ENCODE measurements at regions not wholly inside any gene's neighbourhood (a gene's known extent, or its start where the extent isn't known, plus 50 kb on each side); places are given as distances from the start of the nearest gene placed in this dataset.

DNA sequence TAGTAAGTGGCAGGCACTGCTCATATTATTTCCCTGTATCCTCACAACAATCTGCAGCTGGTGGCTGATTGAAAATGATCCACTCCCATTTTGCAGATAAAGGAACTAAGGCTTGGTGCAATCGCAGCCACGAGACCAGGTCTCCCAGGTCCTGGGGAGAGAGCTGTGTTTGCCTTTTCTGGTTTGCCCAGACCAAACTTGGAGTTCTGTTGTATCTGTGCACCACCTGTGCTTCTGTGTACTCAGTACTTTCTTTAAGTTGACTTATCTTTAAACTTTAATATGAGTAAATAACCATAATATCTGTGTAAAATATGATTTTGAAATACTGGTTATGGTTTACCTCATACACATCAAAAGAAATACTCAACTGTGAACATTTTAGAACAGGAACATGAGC is 625.7 kb upstream of the CFAP20DC start:
- 100% methylated on average over 1 of the region's 2 CpGs for WGBS (ENCODE audit: insufficient coverage)
- H3K4me3 ChIP-seq (ENCODE audit: low read length) = no peak overlapping the region
- DNase-seq = no peak
- no peaks in the 10 kb centered on the region for H3K9me3 ChIP-seq (replicated peaks; ENCODE audit: control insufficient read depth, low read depth, low read length)
- no peaks in the 10 kb centered on the region for H3K27me3 ChIP-seq (ENCODE audit: control insufficient read depth, insufficient read depth, low read length)
- H3K36me3 ChIP-seq (ENCODE audit: control insufficient read depth, insufficient read depth, low read length) = no peaks in the 10 kb centered on the region
- H3K4me1 ChIP-seq (ENCODE audit: control insufficient read depth, insufficient read depth, low read length) = peaks cover 24% of the 10 kb centered on the region
- no peak overlapping the region for H3K27ac ChIP-seq (ENCODE audit: low read length)

DNA sequence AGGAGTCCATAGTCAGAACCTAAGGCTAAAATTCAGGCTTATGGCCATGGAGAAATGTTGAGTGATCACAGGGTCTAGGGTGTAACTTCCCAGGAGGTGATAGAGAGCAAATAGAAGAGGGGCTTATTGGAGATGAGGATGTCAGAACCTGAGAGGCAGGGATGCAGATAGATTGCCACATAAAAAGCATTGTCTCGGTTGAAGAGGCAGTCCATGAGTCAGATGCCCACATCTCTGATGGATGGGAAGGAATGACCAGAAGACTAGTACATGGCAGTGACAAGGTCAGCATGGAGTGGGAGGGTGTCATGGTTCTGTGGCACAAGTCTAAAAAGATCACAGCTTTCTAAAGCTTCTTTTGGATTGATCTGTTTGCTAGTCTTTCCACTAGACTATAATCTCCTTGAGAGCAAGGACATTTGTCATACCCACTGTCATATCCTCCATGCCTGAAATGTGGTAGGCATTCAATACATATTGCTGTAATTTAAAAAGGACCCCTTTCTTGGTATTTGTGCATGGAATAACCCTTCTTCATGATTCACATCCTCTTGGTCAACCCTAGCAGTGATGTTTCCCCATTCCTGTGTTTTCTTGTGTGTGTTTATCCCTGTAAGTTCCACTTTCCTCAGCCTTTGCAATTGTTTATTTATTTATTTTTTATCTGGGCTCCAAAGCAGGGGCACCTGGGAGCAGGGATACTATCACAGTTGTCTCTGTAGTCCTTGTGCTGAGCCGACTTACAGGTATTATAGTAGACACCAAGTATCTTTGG is 613.4 kb upstream of the CFAP20DC start:
- WGBS (ENCODE audit: insufficient coverage) = 92% methylated on average over 1 of the region's 2 CpGs
- no peak for DNase-seq
- no peaks in the 10 kb centered on the region for H3K9me3 ChIP-seq (replicated peaks; ENCODE audit: control insufficient read depth, low read depth, low read length)
- H3K4me1 ChIP-seq (ENCODE audit: control insufficient read depth, insufficient read depth, low read length) = peaks cover 6% of the 10 kb centered on the region
- no peaks in the 10 kb centered on the region for H3K27me3 ChIP-seq (ENCODE audit: control insufficient read depth, insufficient read depth, low read length)
- no peaks in the 10 kb centered on the region for H3K36me3 ChIP-seq (ENCODE audit: control insufficient read depth, insufficient read depth, low read length)
- no peak overlapping the region for H3K4me3 ChIP-seq (ENCODE audit: low read length)
- no peak overlapping the region for H3K27ac ChIP-seq (ENCODE audit: low read length)

DNA sequence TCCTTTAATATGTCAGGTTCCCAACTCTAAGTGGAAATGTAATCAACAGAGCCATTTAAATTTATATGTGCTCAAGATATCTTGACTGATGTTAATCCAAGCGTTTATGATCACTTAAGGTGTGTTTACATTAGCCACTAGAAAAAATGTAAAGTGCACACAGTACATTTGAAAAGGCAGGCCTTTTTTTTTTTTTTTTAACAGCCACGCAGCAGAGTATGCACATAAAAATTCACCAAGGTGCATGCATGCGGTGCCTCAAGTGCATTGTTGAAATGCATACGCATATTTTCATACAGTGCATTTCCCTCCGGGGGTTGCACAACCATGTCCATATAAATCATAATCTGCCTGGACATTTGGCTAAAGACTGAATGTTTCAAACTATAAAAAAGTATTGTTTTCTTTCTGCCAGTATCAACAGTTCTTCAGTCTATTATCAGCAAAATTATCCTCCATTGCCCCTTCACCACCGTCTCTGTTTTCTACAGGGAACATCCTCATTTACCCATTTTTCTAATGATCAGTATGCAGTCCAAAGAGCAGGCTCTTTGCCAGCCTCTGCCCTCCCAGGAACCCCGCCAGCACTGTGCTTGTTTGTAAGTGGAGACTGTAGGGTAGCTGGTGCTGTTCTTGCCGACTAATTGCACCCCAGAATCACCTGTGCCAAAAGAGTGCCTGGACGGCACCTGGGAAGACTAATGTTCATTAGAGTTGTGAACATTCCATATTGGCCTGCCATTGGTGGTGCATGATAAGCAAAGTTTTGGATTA is 611.2 kb upstream of the CFAP20DC start:
- Histone ChIP-seq H3K4me3 (ENCODE audit: low read length) (no peak overlapping the region), H3K4me1 (ENCODE audit: control insufficient read depth, insufficient read depth, low read length) (peaks cover 7% of the 10 kb centered on the region), H3K27ac (ENCODE audit: low read length) (no peak overlapping the region), H3K27me3 (ENCODE audit: control insufficient read depth, insufficient read depth, low read length) (no peaks in the 10 kb centered on the region), H3K9me3 (replicated peaks; ENCODE audit: control insufficient read depth, low read depth, low read length) (no peaks in the 10 kb centered on the region), H3K36me3 (ENCODE audit: control insufficient read depth, insufficient read depth, low read length) (no peaks in the 10 kb centered on the region)
- DNase-seq = no peak
- 61% methylated on average over 5 of the region's 9 CpGs for WGBS (ENCODE audit: insufficient coverage)

DNA sequence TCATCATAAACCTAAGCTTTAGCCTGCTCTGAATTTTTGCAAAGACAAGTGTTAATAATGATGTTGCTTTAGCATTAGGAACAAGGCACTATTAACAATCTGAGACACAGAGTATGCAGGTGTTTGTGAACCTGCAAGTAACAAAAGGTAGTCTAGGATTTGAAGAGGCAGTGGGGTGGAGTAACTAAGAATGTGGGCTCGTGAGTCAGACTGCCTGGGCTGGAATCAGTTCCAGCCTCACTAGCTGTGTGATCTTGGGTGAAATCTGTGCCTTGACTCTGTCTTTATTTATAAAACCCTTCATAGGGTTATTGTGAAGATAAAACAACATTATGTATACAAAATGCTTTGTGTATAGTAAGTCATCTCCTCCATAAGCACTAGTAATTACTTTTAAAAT is 610.6 kb upstream of the CFAP20DC start:
- H3K27me3 ChIP-seq (ENCODE audit: control insufficient read depth, insufficient read depth, low read length) = no peaks in the 10 kb centered on the region
- WGBS (ENCODE audit: insufficient coverage) = no CpG with 5 or more reads among the region's 1 CpG
- no peaks in the 10 kb centered on the region for H3K36me3 ChIP-seq (ENCODE audit: control insufficient read depth, insufficient read depth, low read length)
- peaks cover 11% of the 10 kb centered on the region for H3K4me1 ChIP-seq (ENCODE audit: control insufficient read depth, insufficient read depth, low read length)
- H3K9me3 ChIP-seq (replicated peaks; ENCODE audit: control insufficient read depth, low read depth, low read length) = no peaks in the 10 kb centered on the region
- no peak overlapping the region for H3K27ac ChIP-seq (ENCODE audit: low read length)
- no peak for DNase-seq
- no peak overlapping the region for H3K4me3 ChIP-seq (ENCODE audit: low read length)

DNA sequence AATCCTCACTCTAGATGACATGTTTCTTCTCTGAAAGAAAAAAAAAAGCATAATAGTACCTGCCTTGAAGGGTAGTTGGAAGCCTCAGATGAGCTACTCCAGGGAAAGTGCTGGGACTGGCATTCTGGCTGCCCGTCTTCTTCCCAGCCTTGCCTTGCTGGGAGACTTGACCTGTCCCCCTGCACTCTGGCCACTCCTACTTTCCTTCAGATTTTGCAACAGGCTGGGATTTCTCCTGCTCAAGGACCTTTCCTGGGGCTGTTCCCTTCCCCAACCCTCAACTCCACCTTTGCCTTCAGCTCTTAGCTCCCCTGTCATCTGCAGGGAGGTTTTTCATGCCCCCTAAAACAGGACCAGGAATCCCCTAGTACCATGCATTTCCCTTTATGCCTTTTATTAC is 609.9 kb upstream of the CFAP20DC start:
- Histone ChIP-seq H3K27me3 (ENCODE audit: control insufficient read depth, insufficient read depth, low read length) (no peaks in the 10 kb centered on the region), H3K27ac (ENCODE audit: low read length) (no peak overlapping the region), H3K9me3 (replicated peaks; ENCODE audit: control insufficient read depth, low read depth, low read length) (no peaks in the 10 kb centered on the region), H3K4me3 (ENCODE audit: low read length) (no peak overlapping the region), H3K4me1 (ENCODE audit: control insufficient read depth, insufficient read depth, low read length) (peaks cover 17% of the 10 kb centered on the region), H3K36me3 (ENCODE audit: control insufficient read depth, insufficient read depth, low read length) (no peaks in the 10 kb centered on the region)
- WGBS (ENCODE audit: insufficient coverage) = 71% methylated on average over 1 of the region's 1 CpG
- no peak for DNase-seq

DNA sequence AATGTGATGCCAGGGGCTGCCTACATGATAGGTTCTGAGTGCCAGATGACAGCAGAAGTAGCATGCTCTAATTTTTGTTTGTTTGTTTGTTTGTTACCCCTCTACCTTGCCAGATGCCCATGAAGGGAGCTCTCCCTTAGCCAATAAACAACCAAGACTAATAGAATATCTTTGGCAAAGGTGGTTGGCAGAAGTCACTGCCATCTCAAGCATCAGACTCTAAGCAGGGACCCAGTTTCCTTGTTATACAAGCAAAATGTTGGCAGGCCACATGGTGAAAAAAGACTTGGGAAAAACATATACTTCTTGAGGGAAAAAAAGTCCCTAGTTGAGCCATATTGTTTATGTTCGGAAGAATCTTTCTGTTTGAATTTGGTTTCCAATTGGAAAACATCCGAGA is 609.0 kb upstream of the CFAP20DC start:
- H3K4me1 ChIP-seq (ENCODE audit: control insufficient read depth, insufficient read depth, low read length) = peaks cover 23% of the 10 kb centered on the region
- H3K27me3 ChIP-seq (ENCODE audit: control insufficient read depth, insufficient read depth, low read length) = no peaks in the 10 kb centered on the region
- no peak overlapping the region for H3K27ac ChIP-seq (ENCODE audit: low read length)
- H3K36me3 ChIP-seq (ENCODE audit: control insufficient read depth, insufficient read depth, low read length) = no peaks in the 10 kb centered on the region
- 100% methylated on average over 1 of the region's 2 CpGs for WGBS (ENCODE audit: insufficient coverage)
- H3K4me3 ChIP-seq (ENCODE audit: low read length) = no peak overlapping the region
- no peaks in the 10 kb centered on the region for H3K9me3 ChIP-seq (replicated peaks; ENCODE audit: control insufficient read depth, low read depth, low read length)
- no peak for DNase-seq

DNA sequence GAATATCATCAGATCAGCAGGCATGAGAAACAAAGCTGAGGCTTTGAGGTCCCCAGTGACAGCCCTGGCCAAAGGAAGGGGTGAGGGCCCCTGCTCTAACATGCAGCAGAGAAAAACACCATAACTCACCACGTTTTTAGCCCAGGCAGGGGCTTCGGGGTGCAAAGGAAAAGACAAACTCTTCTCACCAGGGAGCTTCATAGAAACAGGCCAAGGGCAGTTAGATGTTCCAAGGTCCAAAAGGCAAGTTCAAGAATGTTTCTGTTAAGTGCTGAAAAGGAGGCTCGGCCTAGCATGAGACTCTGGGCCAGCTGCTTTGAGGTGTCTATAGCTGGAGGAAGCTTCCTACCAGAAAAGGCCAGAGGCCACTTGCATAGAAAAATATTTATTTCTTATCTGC is 608.4 kb upstream of the CFAP20DC start:
- 80% methylated on average over 1 of the region's 3 CpGs for WGBS (ENCODE audit: insufficient coverage)
- Histone ChIP-seq H3K9me3 (replicated peaks; ENCODE audit: control insufficient read depth, low read depth, low read length) (no peaks in the 10 kb centered on the region), H3K36me3 (ENCODE audit: control insufficient read depth, insufficient read depth, low read length) (no peaks in the 10 kb centered on the region), H3K27ac (ENCODE audit: low read length) (no peak overlapping the region), H3K4me1 (ENCODE audit: control insufficient read depth, insufficient read depth, low read length) (peaks cover 23% of the 10 kb centered on the region), H3K4me3 (ENCODE audit: low read length) (no peak overlapping the region), H3K27me3 (ENCODE audit: control insufficient read depth, insufficient read depth, low read length) (no peaks in the 10 kb centered on the region)
- peak; percentile 75 for DNase-seq

DNA sequence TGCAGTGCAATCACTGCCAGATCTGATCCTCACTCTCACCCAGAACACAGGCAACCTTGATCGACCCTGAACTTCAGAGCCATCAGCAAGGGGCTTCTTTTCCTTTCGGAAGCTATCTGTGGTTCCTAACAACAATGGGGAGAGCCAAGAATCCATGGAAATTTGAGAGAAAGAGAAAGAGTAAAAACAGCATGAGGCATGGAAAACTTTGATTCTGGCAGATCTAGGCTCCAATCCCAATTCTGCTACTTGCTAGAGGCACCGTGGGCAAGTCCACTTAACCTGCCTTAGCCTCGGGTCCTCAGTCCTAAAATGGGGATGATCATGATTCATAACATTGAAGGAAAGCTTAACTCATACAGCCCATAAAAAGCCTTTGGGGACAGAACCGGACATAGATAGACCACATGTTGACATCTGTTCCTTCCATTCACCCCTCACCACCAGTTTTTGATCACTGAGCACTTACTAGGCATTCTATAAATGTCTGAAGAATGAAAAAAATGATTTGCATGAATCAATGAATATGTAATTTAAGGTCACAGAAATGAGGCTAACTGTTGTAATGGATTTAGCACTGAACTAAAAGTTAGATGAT is 605.7 kb upstream of the CFAP20DC start:
- peak; percentile 80 for DNase-seq
- no peaks in the 10 kb centered on the region for H3K27me3 ChIP-seq (ENCODE audit: control insufficient read depth, insufficient read depth, low read length)
- WGBS (ENCODE audit: insufficient coverage) = 0% methylated on average over 1 of the region's 5 CpGs
- peak overlapping the region; percentile 83 for H3K27ac ChIP-seq (ENCODE audit: low read length)
- H3K36me3 ChIP-seq (ENCODE audit: control insufficient read depth, insufficient read depth, low read length) = no peaks in the 10 kb centered on the region
- no peaks in the 10 kb centered on the region for H3K9me3 ChIP-seq (replicated peaks; ENCODE audit: control insufficient read depth, low read depth, low read length)
- H3K4me1 ChIP-seq (ENCODE audit: control insufficient read depth, insufficient read depth, low read length) = peaks cover 21% of the 10 kb centered on the region
- no peak overlapping the region for H3K4me3 ChIP-seq (ENCODE audit: low read length)

DNA sequence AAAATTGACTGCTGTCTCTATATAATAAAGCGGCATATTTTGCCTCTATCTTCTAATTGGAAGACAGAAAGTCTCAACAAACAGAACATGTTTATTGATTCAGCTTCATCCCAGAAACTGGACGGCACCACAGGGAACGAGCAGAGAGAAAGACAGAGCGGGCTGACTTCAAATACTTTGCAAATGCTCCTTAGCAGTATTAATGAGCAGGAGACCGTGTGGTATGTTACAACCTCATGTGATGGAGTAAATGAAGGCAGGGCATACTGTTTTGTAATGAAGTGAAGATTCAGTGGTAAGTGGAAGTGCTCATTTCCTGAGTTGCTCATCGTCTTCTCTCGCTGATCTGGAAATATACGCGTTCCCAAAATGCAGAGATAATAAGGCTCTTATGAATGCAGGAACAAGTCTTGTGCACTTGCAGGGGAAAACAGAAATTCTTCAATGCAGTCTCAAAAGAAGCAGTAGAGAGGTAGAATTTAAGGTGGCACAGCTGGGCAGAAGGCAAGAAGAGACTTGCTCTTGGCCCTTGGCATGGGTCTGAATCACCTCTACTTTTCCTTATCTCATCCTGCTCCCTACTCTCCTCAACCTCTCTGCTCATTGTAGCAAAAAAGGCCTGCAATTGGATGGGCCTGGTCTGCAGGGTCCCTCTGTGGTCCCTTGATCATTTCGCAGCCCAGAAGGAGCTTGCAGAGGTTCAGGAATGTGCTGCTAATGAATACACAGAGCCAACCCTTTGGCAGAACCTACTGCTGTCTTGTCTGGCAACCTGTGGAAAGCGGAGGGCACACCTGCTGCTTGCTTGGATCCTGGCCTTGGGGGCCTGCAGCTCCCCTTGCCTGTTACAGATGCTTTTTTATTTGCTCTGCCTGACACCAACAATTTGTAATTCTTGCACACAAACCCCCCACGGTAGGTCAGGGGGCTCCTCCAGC is 604.9 kb upstream of the CFAP20DC start:
- Histone ChIP-seq H3K27me3 (ENCODE audit: control insufficient read depth, insufficient read depth, low read length) (no peaks in the 10 kb centered on the region), H3K4me3 (ENCODE audit: low read length) (no peak overlapping the region), H3K4me1 (ENCODE audit: control insufficient read depth, insufficient read depth, low read length) (peaks cover 21% of the 10 kb centered on the region), H3K36me3 (ENCODE audit: control insufficient read depth, insufficient read depth, low read length) (no peaks in the 10 kb centered on the region), H3K27ac (ENCODE audit: low read length) (peak overlapping the region; percentile 83), H3K9me3 (replicated peaks; ENCODE audit: control insufficient read depth, low read depth, low read length) (peaks cover 4% of the 10 kb centered on the region)
- peak; percentile 68 for DNase-seq
- WGBS (ENCODE audit: insufficient coverage) = 27% methylated on average over 11 of the region's 12 CpGs

All from muscle of leg (tissue), 3 donors.